Muscle of leg (tissue), 3 donors: ENCODE measurements at regions not wholly inside any gene's neighbourhood (a gene's known extent, or its start where the extent isn't known, plus 50 kb on each side); places are given as distances from the start of the nearest gene placed in this dataset.
"Not testable (repeated sequence)": the region's sequence is repeated elsewhere in the genome, so short reads cannot be mapped to it uniquely, and the experiment has no call there.

Source experiments
- DNase-seq: peaks from one replicate; pipeline ENCODE4 v3.0.0; 2013
- H3K27ac ChIP-seq: one replicate; pipeline ENCODE4 v1.5.1; 2013; ENCODE audit warnings: mild to moderate bottlenecking, low read length, control low read depth
- H3K27me3 ChIP-seq: one replicate; pipeline ENCODE4 v1.6.1; 2013; ENCODE audit warnings: low read length; ENCODE audit not compliant: control insufficient read depth, insufficient read depth
- H3K36me3 ChIP-seq: one replicate; pipeline ENCODE4 v1.6.1; 2013; ENCODE audit warnings: low read length; ENCODE audit not compliant: control insufficient read depth, insufficient read depth
- H3K4me1 ChIP-seq: one replicate; pipeline ENCODE4 v1.6.1; 2013; ENCODE audit warnings: low read length; ENCODE audit not compliant: control insufficient read depth, insufficient read depth
- H3K4me3 ChIP-seq: one replicate; pipeline ENCODE4 v1.5.1; 2013; ENCODE audit warnings: low read length, control low read depth
- H3K9me3 ChIP-seq: replicated peaks from 2 replicates; pipeline ENCODE4 v1.6.1; 2013; ENCODE audit warnings: low read depth, low read length; ENCODE audit not compliant: control insufficient read depth
- WGBS: methylation state at CpG from one replicate; pipeline ENCODE4 v1.1.5; 2013; ENCODE audit warnings: missing lambda C conversion rate; ENCODE audit not compliant: insufficient coverage; 5-methylcytosine and 5-hydroxymethylcytosine counted together

DNA sequence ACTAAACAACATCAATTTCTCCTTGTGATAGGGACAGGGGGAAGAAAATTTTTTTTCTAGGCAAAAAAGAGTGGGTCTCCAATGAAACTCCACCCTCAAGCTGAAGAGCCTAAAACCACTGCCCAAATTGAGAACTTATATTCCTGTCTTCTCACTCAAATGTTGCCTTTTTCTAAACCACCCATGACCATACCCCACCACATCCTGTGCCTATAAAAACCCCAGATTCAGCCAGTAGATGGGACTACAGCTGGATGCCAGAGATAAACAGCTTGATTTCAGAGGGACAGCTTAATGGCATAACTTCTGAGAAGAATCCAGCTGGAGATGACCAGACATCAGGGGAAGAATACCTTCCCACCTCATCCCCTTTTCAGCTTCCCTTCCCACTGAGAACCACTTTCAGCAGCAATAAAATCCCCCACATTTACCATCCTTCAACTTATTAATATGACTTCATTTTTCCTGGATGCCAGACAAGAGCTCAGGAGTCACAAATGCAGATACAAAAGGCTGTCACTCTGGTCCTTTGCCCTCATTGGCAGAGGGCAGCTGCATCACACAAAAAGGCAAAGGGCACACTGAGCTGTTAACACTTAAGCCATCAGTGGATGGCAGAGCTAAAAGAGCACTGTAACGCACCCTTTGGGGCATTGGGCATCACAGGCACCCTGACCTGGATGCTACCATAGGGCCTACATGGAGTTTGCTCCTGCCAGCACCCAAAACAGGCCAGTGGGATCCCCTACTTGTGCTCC lies 972.5 kb upstream of the CTNND2 start:
- Histone ChIP-seq H3K4me1 (no peaks in the 10 kb centered on the region), H3K4me3 (no peak overlapping the region), H3K27ac (no peak overlapping the region), H3K36me3 (no peaks in the 10 kb centered on the region), H3K27me3 (no peaks in the 10 kb centered on the region), H3K9me3 (no peaks in the 10 kb centered on the region)
- no peak for DNase-seq
- 83% methylated on average over 1 of the region's 1 CpG for WGBS

- Histone ChIP-seq H3K27me3 (no peaks in the 10 kb centered on the region), H3K4me3 (no peak overlapping the region), H3K9me3 (no peaks in the 10 kb centered on the region), H3K36me3 (no peaks in the 10 kb centered on the region), H3K27ac (no peak overlapping the region), H3K4me1 (no peaks in the 10 kb centered on the region)
- no CpG with 5 or more reads among the region's 1 CpG for WGBS
- DNase-seq = no peak
These were observed 966.8 kb upstream of the CTNND2 start for GRCh38 chr5:12870872-12871539.

DNA sequence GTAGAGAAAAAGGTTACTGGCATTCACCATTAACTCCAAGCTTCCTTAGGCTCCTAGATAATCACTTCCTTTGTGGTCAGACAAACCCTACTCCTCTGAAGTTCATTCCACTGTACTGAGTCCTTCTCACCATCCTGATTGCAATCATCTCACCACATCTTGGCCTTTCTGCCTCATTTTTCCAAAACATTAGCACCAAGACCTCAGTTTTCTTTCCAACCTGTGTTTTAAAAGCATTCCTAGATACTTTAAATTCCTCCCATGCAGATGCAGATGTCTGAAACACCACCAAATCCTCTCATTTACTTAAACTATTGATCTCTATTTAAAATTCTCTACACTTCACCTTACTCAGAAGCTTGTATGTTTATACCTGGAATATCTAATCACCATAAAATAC lies 961.3 kb upstream of the CTNND2 start:
- H3K9me3 ChIP-seq = no peaks in the 10 kb centered on the region
- no peak overlapping the region for H3K4me3 ChIP-seq
- no peak overlapping the region for H3K27ac ChIP-seq
- H3K27me3 ChIP-seq = no peaks in the 10 kb centered on the region
- no peaks in the 10 kb centered on the region for H3K4me1 ChIP-seq
- no peak for DNase-seq
- no peaks in the 10 kb centered on the region for H3K36me3 ChIP-seq

- no peaks in the 10 kb centered on the region for H3K4me1 ChIP-seq
- 75% methylated on average over 2 of the region's 7 CpGs for WGBS
- no peaks in the 10 kb centered on the region for H3K36me3 ChIP-seq
- H3K27ac ChIP-seq = no peak overlapping the region
- H3K9me3 ChIP-seq = peaks cover 3% of the 10 kb centered on the region
- no peaks in the 10 kb centered on the region for H3K27me3 ChIP-seq
- no peak for DNase-seq
- H3K4me3 ChIP-seq = no peak overlapping the region
These were observed 957.8 kb upstream of the CTNND2 start for GRCh38 chr5:12861886-12862654.

- not testable (repeated sequence) for DNase-seq, H3K36me3 ChIP-seq, H3K4me3 ChIP-seq, H3K27ac ChIP-seq, H3K4me1 ChIP-seq, H3K9me3 ChIP-seq, H3K27me3 ChIP-seq
- no CpG with 5 or more reads among the region's 1 CpG for WGBS
These were observed 951.9 kb upstream of the CTNND2 start for GRCh38 chr5:12856105-12856504.

DNA sequence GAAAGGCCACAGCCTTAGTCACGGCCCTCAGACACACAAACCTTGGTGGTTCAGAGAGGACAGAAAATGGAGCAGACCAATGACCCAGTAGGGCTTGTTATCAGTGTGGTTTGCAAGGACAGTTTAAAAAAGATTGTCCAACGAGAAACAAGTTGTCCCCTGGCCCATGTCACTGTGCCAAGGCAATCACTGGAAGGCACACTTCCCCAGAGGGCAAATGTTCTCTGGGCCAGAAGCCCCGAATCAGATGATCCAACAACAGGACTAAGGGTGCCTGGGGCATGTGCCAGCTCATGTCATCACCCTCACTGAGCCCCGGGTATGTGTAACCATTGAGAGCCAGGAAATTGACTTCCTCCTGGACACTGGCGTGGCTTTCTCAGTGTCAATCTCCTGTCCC lies 950.1 kb upstream of the CTNND2 start:
- Histone ChIP-seq H3K27ac (no peak overlapping the region), H3K27me3 (no peaks in the 10 kb centered on the region), H3K4me3 (no peak overlapping the region), H3K9me3 (peaks cover 3% of the 10 kb centered on the region), H3K36me3 (no peaks in the 10 kb centered on the region), H3K4me1 (no peaks in the 10 kb centered on the region)
- 74% methylated on average over 5 of the region's 5 CpGs for WGBS
- no peak for DNase-seq

DNA sequence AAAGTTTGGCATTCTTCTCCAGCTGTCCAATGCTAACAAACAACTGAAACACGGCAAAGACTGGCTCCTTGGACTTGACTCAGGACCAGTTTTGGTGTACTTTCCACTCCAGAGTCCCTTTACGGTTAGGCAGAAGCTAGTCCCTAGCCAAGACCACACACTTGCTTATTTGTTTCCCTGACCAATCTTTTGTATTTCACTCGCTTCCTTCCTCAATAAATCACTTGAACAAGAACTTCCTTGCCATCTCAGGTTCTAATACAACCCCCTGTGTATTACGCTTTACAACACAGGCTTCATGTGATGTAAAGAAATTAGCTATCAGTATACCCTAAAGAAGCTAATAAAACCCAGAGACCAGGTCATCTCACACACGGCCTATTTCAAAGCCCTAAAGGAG lies 947.5 kb upstream of the CTNND2 start:
- 49% methylated on average over 2 of the region's 5 CpGs for WGBS
- no peaks in the 10 kb centered on the region for H3K4me1 ChIP-seq
- no peak overlapping the region for H3K4me3 ChIP-seq
- no peak for DNase-seq
- H3K9me3 ChIP-seq = no peaks in the 10 kb centered on the region
- H3K36me3 ChIP-seq = no peaks in the 10 kb centered on the region
- no peak overlapping the region for H3K27ac ChIP-seq
- no peaks in the 10 kb centered on the region for H3K27me3 ChIP-seq

GRCh38 chr5:12848709-12849108 lies 944.5 kb upstream of the CTNND2 start:
- Histone ChIP-seq H3K36me3 (no peaks in the 10 kb centered on the region), H3K27me3 (no peaks in the 10 kb centered on the region), H3K9me3 (no peaks in the 10 kb centered on the region), H3K4me1 (no peaks in the 10 kb centered on the region), H3K4me3 (no peak overlapping the region), H3K27ac (no peak overlapping the region)
- WGBS = no CpG with 5 or more reads among the region's 1 CpG
- DNase-seq = no peak

GRCh38 chr5:12845549-12846159 lies 941.4 kb upstream of the CTNND2 start:
- no peak overlapping the region for H3K27ac ChIP-seq
- WGBS = 70% methylated on average over 2 of the region's 5 CpGs
- no peak overlapping the region for H3K4me3 ChIP-seq
- H3K27me3 ChIP-seq = no peaks in the 10 kb centered on the region
- no peaks in the 10 kb centered on the region for H3K36me3 ChIP-seq
- no peaks in the 10 kb centered on the region for H3K4me1 ChIP-seq
- no peak for DNase-seq
- H3K9me3 ChIP-seq = no peaks in the 10 kb centered on the region

DNA sequence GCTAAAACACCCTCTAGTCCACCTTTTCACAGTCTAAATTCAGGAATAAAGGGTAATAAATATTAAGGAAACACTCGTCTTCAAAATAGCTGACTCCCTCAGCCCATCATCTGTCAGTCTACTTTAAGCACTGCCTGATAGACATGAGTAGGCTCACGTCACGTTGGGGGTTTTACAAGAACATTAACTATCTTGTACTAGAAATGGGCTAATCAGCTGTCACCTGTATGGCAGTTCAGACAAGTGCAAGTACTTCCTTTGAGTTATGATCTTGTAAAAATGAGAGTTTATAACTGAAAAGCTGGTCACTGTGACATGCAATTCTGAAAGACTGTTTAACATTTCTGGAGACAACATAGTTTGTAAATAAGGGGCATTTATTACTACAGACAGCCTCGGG lies 936.7 kb upstream of the CTNND2 start:
- Histone ChIP-seq H3K27ac (no peak overlapping the region), H3K4me3 (no peak overlapping the region), H3K9me3 (no peaks in the 10 kb centered on the region), H3K36me3 (no peaks in the 10 kb centered on the region), H3K4me1 (no peaks in the 10 kb centered on the region), H3K27me3 (no peaks in the 10 kb centered on the region)
- WGBS = no CpG with 5 or more reads among the region's 4 CpGs
- no peak for DNase-seq
